GM21737 (cell line): ENCODE measurements at regions not wholly inside any gene's neighbourhood (a gene's known extent, or its start where the extent isn't known, plus 50 kb on each side); places are given as distances from the start of the nearest gene placed in this dataset.

Experiments
- ATAC-seq: cut with Tn5 transposase; IDR thresholded peaks from one replicate; pipeline ENCODE4 v1.9.1; 2021; ENCODE audit warnings: mild to moderate bottlenecking, moderate library complexity; ENCODE audit not compliant: unreplicated experiment

GRCh38 chr11:123305601-123306375 lies 110.7 kb upstream of the CLMP start:
- no peak for ATAC-seq

GRCh38 chr11:123304828-123305466 lies 109.9 kb upstream of the CLMP start:
- no peak for ATAC-seq

DNA sequence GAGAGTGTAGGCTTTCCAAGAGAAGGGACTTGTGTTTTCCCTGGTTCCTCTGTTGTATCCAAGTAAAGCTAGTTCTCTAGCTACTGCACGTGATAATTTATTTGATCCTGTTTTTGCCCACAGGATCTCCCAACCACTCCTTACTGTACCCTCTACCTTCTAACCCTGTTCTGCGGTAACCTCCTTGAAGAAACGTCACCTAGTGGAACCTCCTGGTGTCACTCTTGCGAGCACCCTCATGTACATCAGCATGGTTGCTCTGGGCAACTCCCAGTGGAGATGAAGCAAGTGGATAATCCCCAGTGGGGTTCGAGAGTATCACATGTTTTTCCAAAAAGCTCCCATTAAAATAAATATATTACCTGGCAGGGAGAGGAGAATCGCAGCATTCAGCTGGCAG lies 108.9 kb upstream of the CLMP start:
- no peak for ATAC-seq

DNA sequence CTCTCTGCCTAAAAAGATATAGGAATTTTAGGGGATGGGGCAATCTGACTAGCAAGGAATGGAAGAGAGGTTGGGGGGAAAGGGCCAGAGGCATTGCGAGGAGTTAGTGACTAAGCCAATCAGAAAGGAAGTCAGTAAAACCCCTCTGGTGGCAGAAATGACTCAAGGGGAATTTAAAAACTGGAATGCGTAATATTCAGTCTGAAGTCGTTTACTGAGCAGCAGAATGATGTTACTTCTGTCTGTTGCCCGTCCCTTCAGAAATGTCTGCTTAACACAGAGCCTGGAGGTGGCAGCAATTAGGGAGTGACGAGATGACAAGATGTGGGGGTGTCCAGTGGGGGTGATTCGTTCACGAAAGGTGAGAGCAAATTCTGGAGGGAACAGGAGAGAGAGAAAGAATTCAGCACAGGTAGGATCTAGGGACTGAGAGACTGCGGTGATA lies 107.7 kb upstream of the CLMP start:
- peak; percentile 47 for ATAC-seq

GRCh38 chr11:123301696-123302400 lies 106.8 kb upstream of the CLMP start:
- ATAC-seq: peak; percentile 67

DNA sequence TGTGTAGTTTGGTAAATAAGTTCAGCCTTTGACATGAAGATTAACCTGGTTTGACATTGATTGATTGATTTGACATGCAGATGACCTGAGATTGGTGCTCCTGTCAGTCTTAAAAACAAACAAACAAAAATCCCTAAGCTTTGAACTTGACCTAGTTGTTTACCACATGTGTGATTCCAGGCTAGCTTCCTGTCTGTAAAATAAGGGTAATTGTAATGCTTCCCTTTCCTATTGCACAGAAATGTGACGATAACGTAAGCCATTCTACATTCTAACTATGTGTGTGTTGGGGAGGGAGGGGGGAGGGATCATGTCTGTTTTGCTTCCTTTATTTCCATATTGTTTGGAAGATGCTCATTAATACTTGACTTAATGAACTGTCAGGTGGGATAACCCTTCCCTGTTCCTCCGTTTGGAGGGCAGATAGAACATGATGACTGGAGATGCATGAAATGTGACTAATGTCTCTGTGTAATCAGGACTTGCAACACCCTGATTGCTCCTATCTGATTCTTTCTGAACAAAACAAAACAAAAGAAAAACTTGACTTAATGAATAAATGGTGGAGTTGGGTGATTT lies 106.1 kb upstream of the CLMP start:
- no peak for ATAC-seq

GRCh38 chr11:123299721-123300120 lies 104.7 kb upstream of the CLMP start:
- ATAC-seq: no peak

GRCh38 chr11:123298488-123299447 lies 103.7 kb upstream of the CLMP start:
- ATAC-seq: no peak

DNA sequence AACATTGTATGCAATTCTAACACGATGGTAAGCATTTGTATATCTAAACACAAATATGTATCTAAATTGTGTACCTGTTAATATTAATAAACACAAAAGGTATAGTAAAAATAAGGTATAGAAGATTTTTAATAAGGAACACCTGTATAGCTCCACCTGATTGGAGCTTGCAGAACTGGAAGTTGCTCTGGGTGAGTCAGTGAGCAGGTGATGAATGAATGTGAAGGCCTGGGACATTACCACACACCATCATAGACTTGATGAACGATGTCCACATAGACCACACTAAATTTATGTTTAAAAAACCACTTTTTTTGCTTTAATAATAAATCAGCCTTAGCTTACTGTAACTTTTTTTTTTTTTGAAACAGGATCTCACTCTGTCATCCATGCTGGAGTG lies 97.6 kb upstream of the CLMP start:
- no peak for ATAC-seq

DNA sequence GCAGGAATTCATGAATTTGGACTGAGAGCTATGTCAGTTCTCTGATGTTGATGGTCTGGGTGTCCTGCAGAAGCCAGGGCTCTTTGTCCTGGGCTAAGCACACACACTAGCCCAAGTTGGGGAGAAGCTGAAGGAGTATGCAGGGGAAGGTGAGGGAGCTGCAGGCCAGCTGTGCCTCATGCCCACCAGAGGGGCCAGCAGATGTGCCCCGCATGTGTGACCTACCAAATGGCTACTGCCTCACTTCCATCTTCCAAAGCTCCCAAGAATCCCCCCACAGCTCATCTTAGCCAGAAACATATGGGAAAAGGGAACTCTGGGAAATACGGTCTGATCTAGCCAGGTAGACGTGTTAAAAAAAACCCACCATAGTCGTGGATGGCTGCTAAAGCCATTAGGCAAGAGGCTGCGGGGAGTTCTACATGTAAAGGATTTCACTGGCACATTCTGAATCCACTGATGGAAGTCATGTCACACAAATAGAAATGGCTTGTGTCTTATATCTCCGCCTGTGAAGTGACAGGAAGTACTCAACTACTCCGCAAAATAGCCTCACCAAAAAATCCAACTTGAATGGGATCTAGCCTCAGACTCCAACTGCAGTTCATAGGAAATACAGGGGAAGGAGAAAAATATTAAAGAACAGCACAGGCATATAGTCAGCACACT lies 96.3 kb upstream of the CLMP start:
- no peak for ATAC-seq

GRCh38 chr11:123286761-123287160 lies 91.7 kb upstream of the CLMP start:
- ATAC-seq: no peak

- ATAC-seq: no peak
Observed at GRCh38 chr11:123286255-123286654, 91.2 kb upstream of the CLMP start.

- ATAC-seq: no peak
Observed at GRCh38 chr11:123284454-123284853, 89.4 kb upstream of the CLMP start.

GRCh38 chr11:123282597-123282996 lies 87.5 kb upstream of the CLMP start:
- no peak for ATAC-seq

- no peak for ATAC-seq
Observed at GRCh38 chr11:123273616-123274015, 78.6 kb upstream of the CLMP start.

GRCh38 chr11:123272565-123272964 lies 77.5 kb upstream of the CLMP start:
- ATAC-seq: no peak

DNA sequence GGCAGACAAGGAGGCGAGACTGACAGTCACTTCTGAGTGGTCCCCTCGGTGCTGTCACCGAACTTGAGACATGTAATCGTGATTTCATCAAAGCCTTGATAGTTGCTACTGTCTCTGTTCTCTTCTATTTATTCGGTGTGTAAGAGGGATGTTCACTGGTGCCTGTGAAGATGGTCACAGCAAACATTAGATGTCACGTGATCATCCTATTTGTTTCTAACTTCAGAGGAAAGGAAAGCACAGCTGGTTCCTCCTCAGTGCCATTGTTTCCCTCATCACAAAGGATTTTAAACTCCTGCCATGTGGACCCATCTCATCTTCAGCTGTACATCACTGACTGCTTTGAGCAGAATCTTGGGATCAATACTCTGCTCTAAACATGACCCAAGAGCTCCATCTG lies 73.1 kb upstream of the CLMP start:
- ATAC-seq: no peak

GRCh38 chr11:123265951-123266350 lies 70.9 kb upstream of the CLMP start:
- ATAC-seq: no peak

- no peak for ATAC-seq
Observed at GRCh38 chr11:123264431-123264780, 69.4 kb upstream of the CLMP start.
